OCI-LY7 (cell line): ENCODE measurements at regions not wholly inside any gene's neighbourhood (a gene's known extent, or its start where the extent isn't known, plus 50 kb on each side); places are given as distances from the start of the nearest gene placed in this dataset.

Source experiments
- BruUV-seq: library from RNA; stranded (reverse); fragments of 400-500 nt; replicated peaks from 2 replicates; lab custom pipeline; 2021; lab: Mats Ljungman, UMichigan
- CTCF ChIA-PET: fragments of 300-600 bp; sonication (Branson Sonifier 250); formaldehyde crosslinking; loops from one replicate; lab custom pipeline; 2022; ENCODE audit warnings: antibody characterized with exemption; ENCODE audit not compliant: unreplicated experiment; lab: Charles Lee
- POLR2A ChIA-PET: fragments of 300-600 bp; sonication (Branson Sonifier 250); formaldehyde crosslinking; loops from one replicate; lab custom pipeline; 2022; ENCODE audit warnings: antibody characterized with exemption; lab: Charles Lee
- DNase-seq: peaks from one replicate; pipeline ENCODE4 v3.0.0-alpha.2; 2015; ENCODE audit warnings: low spot score
- H2AFZ ChIP-seq: fragments of 200-600 bp; sonication (generic), shearing (Covaris generic); 2 replicates; pipeline ENCODE4 v1.6.1; 2014; ENCODE audit warnings: mild to moderate bottlenecking, antibody characterized with exemption, low read length, moderate library complexity
- H3K27ac ChIP-seq: fragments of 200-600 bp; sonication (generic); 2 replicates; pipeline ENCODE4 v1.5.1; 2014; ENCODE audit warnings: mixed run types, low read depth, mild to moderate bottlenecking, moderate library complexity, low read length, inconsistent platforms; ENCODE audit not compliant: poor library complexity, severe bottlenecking
- H3K36me3 ChIP-seq: fragments of 200-600 bp; sonication (generic); 2 replicates; pipeline ENCODE4 v1.6.1; 2014; ENCODE audit warnings: mild to moderate bottlenecking, antibody characterized with exemption, low read length, moderate library complexity, mixed read lengths; ENCODE audit not compliant: insufficient read depth
- H3K4me1 ChIP-seq: fragments of 200-600 bp; sonication (generic); 2 replicates; pipeline ENCODE4 v1.5.1; 2014; ENCODE audit warnings: mild to moderate bottlenecking, low read length; ENCODE audit not compliant: insufficient read depth, poor library complexity, severe bottlenecking
- H3K4me2 ChIP-seq: fragments of 200-600 bp; sonication (generic); 2 replicates; pipeline ENCODE4 v1.6.1; 2014; ENCODE audit warnings: mild to moderate bottlenecking, low read length
- H3K4me3 ChIP-seq: fragments of 200-600 bp; sonication (generic); 2 replicates; pipeline ENCODE4 v1.5.1; 2014; ENCODE audit warnings: mild to moderate bottlenecking, low read depth, low read length; ENCODE audit not compliant: poor library complexity, severe bottlenecking
- H3K79me2 ChIP-seq: fragments of 200-600 bp; sonication (generic); 2 replicates; pipeline ENCODE4 v1.6.1; 2016; ENCODE audit warnings: low read depth, mild to moderate bottlenecking, low read length, moderate library complexity, mixed read lengths; ENCODE audit not compliant: insufficient read depth
- H3K9me2 ChIP-seq: fragments of 200-600 bp; sonication (generic); 2 replicates; pipeline ENCODE4 v1.6.1; 2016; ENCODE audit warnings: mild to moderate bottlenecking, low read length, mixed read lengths; ENCODE audit not compliant: insufficient read depth
- H3K9me3 ChIP-seq: fragments of 200-600 bp; sonication (generic); 2 replicates; pipeline ENCODE4 v1.6.1; 2014; ENCODE audit warnings: mild to moderate bottlenecking, mixed run types, low read length, mixed read lengths
- H4K20me1 ChIP-seq: fragments of 200-600 bp; sonication (generic); 2 replicates; pipeline ENCODE4 v1.6.1; 2014; ENCODE audit warnings: mild to moderate bottlenecking, antibody characterized with exemption, low read length, moderate library complexity, mixed read lengths; ENCODE audit not compliant: insufficient read depth
- EZH2phosphoT487 ChIP-seq: fragments of 200-600 bp; sonication (generic); IDR thresholded peaks from 2 replicates; pipeline ENCODE4 v1.6.1; 2018; ENCODE audit warnings: low read depth, borderline replicate concordance, mild to moderate bottlenecking, mixed run types, antibody characterized with exemption, low read length, moderate library complexity, mixed read lengths
- intact Hi-C: fragments of 100-400 bp; cut with micrococcal nuclease; formaldehyde crosslinking; loops from one replicate; pipeline ENCODE4 v1.10.0; 2022; ENCODE audit not compliant: unreplicated experiment
- TF ChIP-seq, protein P1 (sequence below): fragments of 200-600 bp; sonication (generic); conservative IDR thresholded peaks from 2 replicates; pipeline ENCODE4 v1.5.1; 2014; ENCODE audit warnings: mild to moderate bottlenecking, antibody characterized with exemption, low read length, moderate library complexity, mixed read lengths

DNA sequence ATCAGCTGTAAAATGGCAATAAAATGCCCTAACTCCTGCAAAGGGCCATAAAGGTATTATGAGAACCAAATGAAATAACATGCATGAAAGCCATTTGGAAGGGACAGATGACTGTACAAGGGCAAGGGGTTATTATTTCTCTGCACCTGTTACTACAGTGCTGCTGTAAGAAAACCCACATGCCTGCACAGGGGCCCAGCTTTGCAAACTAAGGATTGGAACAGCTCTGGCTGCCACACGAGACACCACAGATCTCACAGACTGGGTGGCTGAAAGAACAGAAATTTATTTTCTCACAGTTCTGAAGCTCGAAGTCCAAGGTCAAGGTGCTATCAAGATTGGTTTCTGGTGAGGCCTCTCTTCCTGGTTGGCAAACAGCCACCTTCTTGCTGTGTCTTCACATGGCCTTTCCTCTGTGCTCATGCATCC, 409.0 kb upstream of the NRP1 start:
- H3K4me3 ChIP-seq: no peak overlapping the region
- POLR2A ChIA-PET: interaction anchor here (0.6 kb wide), 1 partner anchor 1273 kb away, joined by 3 read pairs; no protein-coding TSS in a partner anchor
- no peaks in the 10 kb centered on the region for H3K9me3 ChIP-seq
- DNase-seq: no peak
- H3K27ac ChIP-seq: no peak overlapping the region
- no peak overlapping the region for H3K4me2 ChIP-seq
- TF ChIP-seq, protein P1, sequence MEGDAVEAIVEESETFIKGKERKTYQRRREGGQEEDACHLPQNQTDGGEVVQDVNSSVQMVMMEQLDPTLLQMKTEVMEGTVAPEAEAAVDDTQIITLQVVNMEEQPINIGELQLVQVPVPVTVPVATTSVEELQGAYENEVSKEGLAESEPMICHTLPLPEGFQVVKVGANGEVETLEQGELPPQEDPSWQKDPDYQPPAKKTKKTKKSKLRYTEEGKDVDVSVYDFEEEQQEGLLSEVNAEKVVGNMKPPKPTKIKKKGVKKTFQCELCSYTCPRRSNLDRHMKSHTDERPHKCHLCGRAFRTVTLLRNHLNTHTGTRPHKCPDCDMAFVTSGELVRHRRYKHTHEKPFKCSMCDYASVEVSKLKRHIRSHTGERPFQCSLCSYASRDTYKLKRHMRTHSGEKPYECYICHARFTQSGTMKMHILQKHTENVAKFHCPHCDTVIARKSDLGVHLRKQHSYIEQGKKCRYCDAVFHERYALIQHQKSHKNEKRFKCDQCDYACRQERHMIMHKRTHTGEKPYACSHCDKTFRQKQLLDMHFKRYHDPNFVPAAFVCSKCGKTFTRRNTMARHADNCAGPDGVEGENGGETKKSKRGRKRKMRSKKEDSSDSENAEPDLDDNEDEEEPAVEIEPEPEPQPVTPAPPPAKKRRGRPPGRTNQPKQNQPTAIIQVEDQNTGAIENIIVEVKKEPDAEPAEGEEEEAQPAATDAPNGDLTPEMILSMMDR: no peak
- TF ChIP-seq EZH2phosphoT487: no peak
- no peak overlapping the region for H2AFZ ChIP-seq
- no peaks in the 10 kb centered on the region for H3K36me3 ChIP-seq
- H4K20me1 ChIP-seq: no peaks in the 10 kb centered on the region
- CTCF ChIA-PET: no interaction called here
- H3K79me2 ChIP-seq: no peaks in the 10 kb centered on the region
- no TSS peak for BruUV-seq
- no peaks in the 10 kb centered on the region for H3K4me1 ChIP-seq
- intact Hi-C loops: no loop called here
- no peaks in the 10 kb centered on the region for H3K9me2 ChIP-seq

DNA sequence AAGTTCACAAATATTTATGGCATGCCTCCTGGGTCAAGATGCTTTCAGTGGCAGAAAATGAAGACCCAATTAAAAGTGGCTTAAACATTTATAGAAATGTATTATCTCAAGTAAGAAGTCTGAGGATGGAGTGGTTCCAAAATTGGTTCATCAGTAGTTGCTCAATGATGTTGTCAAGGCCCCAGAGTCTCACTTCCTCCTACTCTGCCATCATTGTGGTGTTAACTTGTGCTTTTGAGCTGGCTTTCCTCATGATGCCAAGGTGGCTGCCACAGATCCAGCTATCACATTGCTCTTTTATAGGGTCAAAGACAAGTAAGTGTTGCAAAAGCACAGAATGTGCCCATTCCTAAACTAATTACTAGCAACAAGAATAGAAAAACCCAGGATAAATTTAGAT, 404.6 kb upstream of the NRP1 start:
- BruUV-seq: no TSS peak
- POLR2A ChIA-PET: no interaction called here

DNA sequence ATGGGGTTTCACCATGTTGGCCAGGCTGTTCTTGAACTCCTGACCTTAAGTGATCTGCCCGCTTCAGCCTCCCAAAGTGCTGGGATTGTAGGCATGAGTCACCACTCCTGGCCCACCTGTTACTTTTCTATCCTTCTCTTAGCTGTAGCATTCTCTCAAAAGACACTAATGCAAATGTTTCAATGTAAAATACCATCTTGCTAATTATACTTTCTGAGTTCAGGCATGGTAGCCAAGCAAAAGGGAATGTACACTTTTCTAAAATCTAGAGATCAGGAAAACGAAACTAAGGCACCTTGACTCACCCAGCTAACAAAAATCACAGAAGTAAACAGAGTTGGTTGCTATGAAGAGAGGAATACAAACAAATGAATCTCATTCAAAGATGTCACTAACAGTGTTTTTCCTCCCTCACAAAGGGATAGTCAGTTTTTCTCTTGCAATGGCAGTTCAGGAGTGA, 401.0 kb upstream of the NRP1 start:
- Histone ChIP-seq H3K4me2 (no peak overlapping the region), H3K4me1 (no peaks in the 10 kb centered on the region), H3K27ac (no peak overlapping the region), H3K9me3 (no peaks in the 10 kb centered on the region), H3K9me2 (no peaks in the 10 kb centered on the region), H2AFZ (no peak overlapping the region), H4K20me1 (no peaks in the 10 kb centered on the region), H3K36me3 (no peaks in the 10 kb centered on the region), H3K79me2 (no peaks in the 10 kb centered on the region), H3K4me3 (no peak overlapping the region)
- BruUV-seq: no TSS peak
- DNase-seq: no peak
- TF ChIP-seq, protein P1: no peak
- no peak for TF ChIP-seq EZH2phosphoT487
- CTCF ChIA-PET: no interaction called here
- intact Hi-C loops: no loop called here
- POLR2A ChIA-PET: no interaction called here

More for the DNA sequence above, 404.6 kb upstream of the NRP1 start:
- no peaks in the 10 kb centered on the region for H4K20me1 ChIP-seq
- H3K27ac ChIP-seq: no peak overlapping the region
- no peaks in the 10 kb centered on the region for H3K36me3 ChIP-seq
- intact Hi-C loops: no loop called here
- no peak overlapping the region for H3K4me3 ChIP-seq
- no peaks in the 10 kb centered on the region for H3K9me3 ChIP-seq
- CTCF ChIA-PET: no interaction called here
- no peaks in the 10 kb centered on the region for H3K9me2 ChIP-seq
- H2AFZ ChIP-seq: no peak overlapping the region
- TF ChIP-seq, protein P1: no peak
- TF ChIP-seq EZH2phosphoT487: no peak
- no peaks in the 10 kb centered on the region for H3K4me1 ChIP-seq
- H3K79me2 ChIP-seq: no peaks in the 10 kb centered on the region
- no peak overlapping the region for H3K4me2 ChIP-seq
- no peak for DNase-seq
